GM21529 (cell line): ENCODE measurements at regions not wholly inside any gene's neighbourhood (a gene's known extent, or its start where the extent isn't known, plus 50 kb on each side); places are given as distances from the start of the nearest gene placed in this dataset.
A peak's percentile ranks its signal among the peaks of the same experiment; 100 is the strongest.

Experiments used
- ATAC-seq: cut with Tn5 transposase; IDR thresholded peaks from one replicate; pipeline ENCODE4 v1.9.1; 2021; ENCODE audit not compliant: unreplicated experiment

DNA sequence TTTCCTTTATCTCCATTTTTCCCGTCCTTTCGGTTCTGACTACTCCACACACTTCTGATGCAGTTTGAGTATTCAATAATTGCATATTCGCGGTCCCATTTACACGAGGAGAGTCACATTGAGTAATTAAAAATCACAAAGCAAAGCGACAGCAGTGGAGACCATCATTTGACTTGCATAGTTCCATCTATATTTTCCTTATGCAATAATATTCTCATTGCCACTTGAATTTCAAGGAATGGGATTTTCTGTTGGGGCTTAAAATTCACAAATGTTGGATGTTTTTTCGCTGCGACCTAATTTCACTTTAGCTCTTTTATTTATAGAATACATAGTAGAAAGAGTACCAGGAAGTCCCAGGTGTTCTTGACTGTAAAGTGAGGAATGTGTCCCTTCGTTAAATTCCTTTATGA, 186.8 kb downstream of the ZEB2 start:
- ATAC-seq: no peak

DNA sequence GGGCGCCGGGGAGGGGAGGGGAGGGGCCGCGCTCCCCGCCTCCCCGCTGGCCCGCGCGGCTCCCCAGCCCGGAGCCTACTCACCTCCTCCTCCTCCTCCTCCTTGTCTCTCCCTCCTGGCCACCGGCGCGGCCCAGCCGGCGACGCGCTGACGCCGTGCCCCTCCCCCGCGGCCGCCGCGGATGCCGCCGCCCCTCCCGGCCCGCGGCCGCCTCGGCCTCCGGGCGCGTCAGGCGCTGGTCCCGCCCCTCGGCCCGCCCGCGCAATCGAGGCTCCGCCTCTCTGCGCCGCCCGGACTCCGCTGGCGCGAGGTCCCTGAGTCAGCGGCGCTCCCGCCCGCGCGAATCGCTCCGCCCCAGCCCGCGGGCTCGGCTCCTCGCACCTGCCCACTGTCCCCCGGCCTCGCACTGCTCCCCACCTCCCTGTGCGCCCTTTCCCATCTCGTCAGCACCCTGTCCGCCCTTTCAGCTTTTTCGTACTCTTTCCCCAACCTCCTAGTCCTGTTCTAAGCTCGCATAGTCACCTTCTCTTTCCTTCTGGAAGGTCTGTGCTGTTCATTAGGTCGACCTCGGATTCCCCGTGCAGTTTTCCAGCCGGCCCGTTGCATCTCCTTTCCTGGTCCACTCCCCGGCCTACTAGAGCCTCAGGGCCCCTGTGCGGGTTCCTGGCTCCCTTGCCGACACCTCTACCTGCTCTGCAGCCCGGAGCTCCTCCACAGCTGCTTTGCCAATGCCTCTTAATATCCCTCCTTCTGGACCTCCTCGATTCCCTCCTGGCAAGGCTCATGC, 187.4 kb downstream of the ZEB2 start:
- peak; percentile 86 for ATAC-seq

DNA sequence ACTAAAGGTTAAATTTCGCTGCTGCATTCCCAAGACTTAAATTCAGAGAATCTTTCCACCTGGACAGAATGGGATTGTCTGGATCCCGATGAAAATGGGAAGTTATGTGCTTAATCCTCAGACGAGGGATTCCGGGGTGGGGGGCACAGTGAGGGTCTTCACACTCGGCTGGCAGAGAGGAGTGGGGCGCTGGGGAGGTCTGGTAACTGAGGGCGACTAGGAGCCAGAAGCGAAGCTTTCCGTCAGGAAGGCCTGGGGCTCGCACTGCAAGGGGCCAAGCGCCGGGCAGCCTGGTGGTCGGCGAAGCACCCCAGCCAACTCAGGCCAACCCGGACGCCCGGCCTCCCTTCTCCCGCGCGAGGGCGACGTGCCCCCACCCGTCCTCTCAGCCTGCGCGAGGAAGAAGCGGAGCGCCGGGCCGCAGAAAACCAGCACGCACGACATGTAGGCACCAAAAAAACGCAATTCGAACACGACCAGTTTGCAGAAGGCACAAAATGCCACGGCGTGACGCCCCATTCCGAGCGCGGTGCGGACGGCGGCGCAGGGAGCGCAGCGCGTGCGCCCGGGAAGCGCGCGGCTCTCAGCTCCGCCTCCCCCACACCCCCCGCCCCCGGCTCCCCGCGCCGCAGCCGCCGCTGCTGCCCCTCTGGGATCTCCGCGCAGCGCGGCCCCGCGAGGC, 188.1 kb downstream of the ZEB2 start:
- peak; percentile 68 for ATAC-seq

DNA sequence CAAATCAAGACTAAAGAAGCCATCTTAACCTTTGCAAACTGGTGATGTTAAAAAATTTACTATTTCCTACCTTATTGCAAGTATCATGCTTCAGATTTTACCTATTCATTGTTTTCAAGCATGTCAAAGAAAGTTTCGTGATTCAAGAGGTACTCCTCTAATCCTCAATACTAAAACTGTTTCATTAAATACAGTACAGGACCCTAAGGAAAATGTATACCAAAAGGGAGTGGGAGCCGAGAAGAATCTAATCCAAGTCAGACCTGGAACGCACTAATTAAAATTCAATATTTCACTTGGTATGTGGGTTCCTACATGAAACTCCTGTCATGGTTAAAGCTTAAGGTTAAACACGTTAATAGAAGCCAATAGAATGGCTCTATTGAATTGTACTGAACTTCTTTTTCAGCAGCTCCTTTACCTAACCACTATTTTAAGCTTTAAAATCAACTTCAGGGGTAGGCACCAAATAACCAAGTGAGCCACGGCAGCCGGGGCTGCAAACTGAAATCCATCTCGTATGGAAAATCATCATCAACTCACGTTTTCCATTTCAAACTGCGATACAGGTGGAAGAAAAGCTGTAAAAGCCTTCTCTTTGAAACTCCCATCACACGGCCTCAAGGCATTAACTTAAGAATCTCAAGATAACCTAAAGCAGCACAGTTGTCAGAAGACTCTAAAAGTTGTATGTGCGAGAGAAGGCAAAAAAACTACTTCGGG, 188.8 kb downstream of the ZEB2 start:
- ATAC-seq: no peak

DNA sequence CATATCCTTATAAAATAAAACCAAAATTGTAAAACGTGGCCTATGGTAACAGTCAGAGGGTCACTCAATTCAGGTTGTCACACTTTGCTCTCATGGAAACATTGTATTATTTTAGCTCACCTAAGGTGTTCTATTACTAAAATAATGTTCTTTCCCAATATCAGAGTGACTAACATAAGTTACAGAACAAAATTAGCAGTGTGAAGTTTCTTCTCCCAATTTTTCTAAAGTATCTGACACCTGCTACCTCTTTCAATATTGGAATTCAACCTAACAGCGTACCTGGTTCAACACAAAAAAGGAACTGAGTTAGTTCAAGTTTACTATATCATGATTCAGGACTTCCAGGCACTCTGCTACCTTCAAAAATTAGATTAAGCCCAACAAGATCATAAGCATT, 190.4 kb downstream of the ZEB2 start:
- ATAC-seq: no peak

DNA sequence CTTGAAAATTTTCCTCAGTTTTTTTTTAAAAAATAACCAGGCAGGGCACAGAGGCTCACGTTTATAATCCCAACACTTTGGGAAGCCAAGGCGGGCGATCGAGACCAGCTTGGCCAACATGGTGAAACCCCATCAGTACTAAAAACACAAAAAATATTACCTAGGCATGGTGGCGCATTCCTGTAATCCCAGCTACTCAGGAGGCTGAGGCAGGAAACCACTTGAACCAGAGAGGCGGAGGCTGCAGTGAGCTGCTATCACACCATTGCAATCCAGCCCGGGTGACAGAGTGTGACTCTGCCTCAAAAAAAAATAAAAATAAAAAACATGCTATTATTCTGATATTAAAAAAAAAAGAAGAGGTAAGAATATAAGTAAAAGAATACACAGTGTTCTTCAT, 191.0 kb downstream of the ZEB2 start:
- ATAC-seq: no peak

DNA sequence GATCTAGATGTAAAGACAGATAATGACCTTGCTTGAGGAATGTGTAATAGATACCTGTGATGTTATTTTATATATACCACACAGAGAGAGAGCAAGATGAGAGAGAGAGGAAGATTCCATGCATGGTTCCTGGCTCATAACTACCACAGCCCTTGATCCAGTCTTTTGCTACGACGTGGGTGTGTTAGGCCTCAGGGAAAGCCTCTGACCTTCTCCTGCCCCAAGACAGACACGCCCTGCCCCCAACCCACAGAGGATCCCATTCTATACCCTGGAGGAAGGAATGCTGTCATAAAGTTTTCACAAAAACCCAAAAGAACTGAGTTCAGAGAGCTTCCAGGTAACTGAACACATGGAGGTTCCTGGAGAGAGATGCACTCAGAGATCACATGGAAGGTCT, 193.1 kb downstream of the ZEB2 start:
- ATAC-seq: no peak

DNA sequence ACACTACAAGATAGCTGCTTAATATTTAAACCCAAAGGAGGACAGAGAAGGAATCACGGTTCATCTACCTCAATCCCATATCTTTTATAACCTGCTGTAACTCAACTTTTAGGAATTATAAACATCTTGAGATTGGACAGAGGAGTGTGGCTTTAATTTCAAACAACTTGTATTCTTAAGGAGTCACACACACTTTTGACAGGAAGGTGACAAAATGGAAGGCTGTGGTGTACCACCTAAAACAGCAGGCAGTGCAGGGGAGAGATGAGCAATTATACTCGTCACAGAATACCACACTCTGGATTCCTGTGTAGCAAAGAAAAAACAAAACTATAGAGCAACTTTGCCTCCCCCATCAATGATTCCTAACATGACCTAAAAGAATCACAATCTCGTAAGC, 194.8 kb downstream of the ZEB2 start:
- ATAC-seq: peak; percentile 64

DNA sequence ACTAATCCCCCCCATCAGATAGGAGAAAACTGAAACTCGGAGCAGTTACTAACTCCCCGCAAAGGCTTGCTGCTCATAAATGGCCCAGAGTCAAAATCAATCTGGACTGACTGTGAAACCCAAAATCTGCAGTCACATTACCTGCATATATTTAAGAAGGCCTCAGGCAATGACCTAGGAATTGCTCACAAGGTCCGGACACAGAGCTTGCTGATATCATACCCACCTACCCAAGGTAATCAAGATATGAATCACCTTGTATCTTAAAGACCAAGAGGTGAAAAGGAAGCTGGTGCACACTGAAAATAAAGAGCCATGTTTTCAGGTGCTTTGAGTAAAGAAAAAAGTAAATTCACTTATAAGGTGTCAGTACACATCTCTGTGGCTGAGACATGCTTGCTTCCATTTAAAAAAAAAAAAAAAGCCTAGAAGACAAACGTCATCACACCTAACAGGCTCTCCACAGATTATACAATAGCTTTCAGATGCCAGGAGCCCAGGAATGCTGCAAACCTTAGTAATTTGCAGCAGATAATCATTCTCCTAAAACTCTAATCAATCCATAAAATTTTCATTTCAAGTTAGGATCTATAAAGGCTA, 195.4 kb downstream of the ZEB2 start:
- peak; percentile 40 for ATAC-seq

DNA sequence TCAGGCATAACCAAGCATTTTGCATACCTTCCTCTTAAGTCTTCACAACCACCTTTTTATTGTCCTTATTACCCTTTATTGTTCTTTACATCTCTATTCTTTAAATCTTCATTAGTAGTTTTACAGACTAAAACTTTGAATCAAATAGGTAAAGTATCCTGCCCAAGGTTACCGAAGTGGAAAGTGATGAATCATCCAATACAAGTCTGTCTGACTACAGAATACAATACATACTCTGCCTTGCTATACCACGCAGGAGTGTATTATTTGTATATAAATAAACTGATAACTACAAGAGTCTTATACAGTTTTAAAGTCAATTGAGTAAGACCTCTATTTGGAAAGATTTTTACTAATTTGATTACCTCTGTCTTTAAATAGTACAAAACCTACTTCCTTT, 196.0 kb downstream of the ZEB2 start:
- ATAC-seq: peak; percentile 59

DNA sequence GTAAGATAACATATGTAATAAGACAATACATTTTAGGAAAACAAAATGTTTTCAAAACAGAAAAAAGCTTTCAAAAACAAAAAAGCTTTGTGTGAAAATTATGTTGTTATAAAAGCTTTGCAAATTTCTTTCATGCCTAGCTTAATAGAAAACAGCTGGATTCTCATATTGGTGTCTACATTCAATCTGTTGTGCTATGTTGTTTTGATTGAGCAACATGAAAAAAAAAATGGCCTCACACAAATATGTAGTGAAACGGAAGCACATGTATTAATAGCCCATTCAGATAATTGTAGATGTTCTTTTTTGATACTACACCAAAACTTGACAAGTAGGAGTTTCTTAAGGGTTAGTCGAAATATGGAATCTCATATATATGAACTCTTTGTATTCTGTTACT, 197.5 kb downstream of the ZEB2 start:
- ATAC-seq: no peak

DNA sequence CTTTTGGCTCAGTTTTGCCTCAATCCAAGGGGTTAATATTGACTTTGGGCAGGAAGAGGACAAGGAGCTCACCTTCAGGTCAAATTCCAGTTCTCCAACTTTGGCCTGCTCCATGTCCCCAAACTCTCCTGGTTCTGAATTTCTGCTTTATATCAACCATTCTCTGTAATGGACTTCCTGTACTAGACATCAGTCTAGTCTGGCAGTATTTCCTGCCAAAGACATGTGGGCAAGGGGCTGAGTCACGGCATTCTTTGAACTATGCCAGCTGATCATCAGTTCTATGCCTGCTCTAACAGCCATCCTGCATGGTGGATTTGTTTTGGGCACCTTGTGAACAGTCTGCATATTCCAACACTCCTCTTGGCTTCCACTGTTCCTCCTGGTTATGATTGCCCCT, 199.4 kb downstream of the ZEB2 start:
- ATAC-seq: no peak

DNA sequence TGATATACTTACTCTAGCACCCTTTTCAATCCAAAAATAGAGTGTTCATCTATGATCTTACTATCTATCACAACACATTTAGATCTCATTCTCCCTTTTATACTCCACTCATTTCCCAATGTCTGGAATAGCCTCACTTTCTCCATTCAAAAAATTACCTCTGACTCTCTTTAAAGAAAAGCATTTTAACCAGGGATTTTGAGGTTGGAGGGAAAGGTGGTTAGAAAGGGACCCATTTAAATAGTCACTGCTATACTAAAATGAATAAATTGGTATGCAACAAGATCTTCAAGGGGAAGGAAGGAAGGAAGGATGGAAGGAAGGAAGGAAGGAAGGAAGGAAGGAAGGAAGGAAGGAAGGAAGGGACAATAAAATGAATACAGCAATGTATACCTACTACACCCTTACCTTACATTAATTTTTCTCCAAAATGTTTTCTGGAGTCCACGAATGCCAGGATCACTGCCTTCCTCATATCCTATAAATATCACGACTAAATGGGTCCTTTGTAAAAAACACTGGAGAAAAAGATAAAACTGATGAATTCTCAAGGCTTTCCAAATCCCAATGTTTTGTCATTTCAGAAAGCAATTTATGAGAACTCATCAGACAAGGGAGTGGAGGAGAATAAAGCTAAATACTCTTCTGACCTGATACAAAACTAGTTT, 202.7 kb downstream of the ZEB2 start:
- ATAC-seq: no peak

DNA sequence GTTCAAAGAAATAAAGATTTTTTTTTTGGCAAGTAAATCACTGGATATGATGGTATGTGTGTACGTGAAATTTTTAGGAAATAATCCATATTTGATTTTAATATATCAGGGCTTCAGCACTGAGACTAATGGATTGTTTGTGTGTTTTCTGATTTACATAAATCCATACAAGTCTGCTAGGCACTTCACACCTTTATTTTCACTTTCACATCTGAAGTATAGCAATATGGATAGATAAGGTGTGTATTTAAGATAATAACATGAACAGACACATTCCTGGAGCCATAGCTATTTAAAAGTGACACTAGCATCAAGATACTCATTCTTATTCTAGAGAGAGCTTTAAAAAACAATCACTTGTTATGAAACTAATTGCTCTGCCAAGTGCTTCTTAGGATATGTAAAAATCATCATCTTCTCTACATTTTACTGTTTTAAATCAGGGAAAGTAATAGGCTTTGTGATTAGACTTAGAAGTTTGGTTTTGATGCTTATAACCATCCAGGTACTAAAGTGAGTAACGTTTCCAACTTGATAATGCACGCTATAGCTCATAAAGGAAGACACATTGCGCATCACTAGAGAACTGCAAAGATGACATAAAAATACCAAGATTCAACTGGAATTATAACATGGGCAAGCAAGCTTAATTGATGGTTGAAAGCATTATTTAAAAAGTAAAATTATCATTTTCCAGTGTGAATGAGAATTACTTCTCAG, 208.9 kb downstream of the ZEB2 start:
- peak; percentile 40 for ATAC-seq

DNA sequence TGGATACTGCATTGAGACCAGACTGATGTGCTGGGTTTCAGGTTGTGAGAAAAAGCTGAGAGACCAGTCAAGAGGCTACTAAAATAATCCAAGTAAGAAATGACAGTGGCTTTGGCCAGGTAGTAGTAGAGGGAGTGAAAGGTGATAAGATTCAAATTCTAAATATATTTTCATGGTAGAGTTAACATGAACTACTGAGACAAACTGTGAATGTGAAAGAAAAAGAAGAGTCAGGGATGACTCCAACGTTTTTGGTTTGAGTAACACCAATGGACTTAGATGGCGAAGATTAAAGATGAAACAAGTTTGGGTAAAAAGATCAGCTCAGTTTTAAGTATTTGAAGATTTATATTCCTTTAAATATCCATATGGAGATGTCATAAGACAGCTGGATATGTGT, 209.4 kb downstream of the ZEB2 start:
- peak; percentile 47 for ATAC-seq

DNA sequence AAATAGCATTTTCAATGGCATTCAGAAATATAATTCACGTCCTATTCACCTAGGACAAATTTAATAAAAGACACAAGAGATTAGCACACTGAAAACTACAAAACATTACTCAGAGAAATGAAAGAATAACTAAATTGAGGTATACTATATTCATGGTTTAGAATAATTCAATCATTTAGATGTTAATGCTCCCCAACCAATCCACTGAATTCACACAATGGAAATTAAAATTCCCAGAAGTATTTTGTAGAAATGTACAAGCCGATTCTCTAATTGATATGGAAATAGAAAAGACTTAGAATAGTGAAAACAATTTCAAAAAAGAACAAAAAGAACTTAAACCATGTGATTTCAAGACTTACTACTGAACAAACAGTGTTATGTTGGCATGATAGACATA, 212.2 kb downstream of the ZEB2 start:
- ATAC-seq: no peak

DNA sequence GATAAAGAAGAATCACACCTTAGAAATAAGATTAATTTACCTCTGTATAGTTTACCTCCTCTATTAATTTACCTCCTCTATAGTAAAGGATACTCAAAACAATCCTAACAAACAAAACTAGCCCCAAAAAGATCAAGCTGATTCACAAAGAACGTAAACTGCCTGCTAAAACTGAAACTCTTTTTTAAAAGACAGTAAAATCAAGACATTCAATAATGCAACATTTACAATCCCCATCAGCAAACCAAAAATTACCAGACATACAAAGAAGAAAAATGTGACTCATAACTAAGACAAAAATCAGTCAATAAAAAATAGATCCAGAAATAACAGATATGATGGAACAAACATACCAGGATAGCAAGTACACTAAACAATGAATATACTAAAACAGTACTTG, 215.7 kb downstream of the ZEB2 start:
- ATAC-seq: no peak

DNA sequence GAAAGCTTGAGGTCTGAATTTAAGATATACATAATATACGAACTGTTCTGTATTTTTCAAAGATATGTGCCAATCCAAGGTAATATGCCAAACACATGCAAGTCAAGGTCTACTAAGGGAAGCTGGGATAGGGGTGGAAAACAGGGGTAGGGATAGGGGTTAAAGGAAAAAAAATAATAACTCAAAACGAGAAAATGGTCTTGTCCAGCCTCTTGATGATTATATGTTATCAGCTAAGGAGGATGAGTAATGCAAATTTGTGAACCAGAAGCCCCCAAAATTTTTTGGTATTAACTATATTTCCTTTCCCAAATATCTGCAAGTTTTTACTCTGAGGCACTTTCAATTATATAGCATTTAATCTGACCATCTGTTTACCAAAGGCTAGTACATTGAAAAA, 219.3 kb downstream of the ZEB2 start:
- ATAC-seq: no peak

DNA sequence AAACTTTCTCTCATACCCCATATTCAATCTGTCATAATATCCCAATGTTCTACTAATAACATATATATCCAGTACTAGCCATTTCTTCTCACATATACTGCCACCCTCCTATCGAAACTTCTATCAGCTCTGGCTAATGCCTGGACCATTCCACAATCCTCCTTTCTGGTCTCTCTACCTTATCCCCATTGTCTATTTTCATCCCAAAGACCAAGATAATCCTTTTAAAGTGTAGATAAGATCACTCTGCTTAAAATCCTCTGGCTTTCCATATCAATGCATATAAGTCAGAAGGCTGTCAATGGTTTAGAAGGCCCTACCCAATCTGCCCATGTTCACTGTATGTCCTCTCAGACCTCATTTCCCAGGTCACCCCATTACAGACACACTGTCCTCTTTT, 229.6 kb downstream of the ZEB2 start:
- ATAC-seq: no peak

DNA sequence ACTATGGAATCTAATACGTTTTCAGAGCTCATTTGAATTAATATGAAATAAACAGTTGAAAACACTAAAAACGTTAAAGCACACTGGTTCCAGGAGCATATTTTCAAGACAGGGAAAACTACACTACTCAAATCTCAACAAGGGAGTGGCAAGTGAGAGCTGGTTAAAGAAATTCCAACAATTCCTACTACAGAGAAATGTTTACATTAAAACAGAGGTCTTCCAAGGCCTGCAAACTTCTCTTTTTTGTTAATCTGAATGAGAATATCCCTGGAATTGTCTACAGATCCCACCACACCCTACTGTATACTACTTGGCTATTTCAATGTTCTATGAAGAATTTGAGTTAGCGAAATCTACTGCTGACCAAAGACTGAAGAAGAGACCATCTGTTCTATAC, 231.5 kb downstream of the ZEB2 start:
- no peak for ATAC-seq

DNA sequence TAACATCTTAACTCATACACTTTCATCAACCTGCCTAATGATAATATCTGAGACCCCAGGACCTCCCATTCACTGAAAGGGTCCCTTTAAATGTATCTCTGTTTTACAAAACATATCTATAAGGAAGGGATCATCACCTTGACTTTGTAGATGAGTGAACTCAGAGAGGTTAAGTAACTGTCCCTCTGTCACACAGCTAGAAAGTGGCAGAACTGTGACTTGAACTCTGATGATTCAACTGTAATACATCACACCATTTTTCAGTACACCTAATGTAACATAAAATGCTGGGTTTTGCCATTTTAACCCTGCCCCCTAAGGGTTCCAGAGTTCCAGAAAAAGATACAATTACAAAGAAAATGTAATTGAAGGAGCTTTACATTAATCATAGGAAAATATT, 234.6 kb downstream of the ZEB2 start:
- no peak for ATAC-seq
